ENCODE measurements at regions not wholly inside any gene's neighbourhood (a gene's known extent, or its start where the extent isn't known, plus 50 kb on each side); places are given as distances from the start of the nearest gene placed in this dataset.
"Not testable (repeated sequence)": the region's sequence is repeated elsewhere in the genome, so short reads cannot be mapped to it uniquely, and the experiment has no call there.

GRCh38 chr5:29460971-29461559 lies 1732.4 kb upstream of the CDH6 start:
- H3K27ac ChIP-seq: no peak overlapping the region
- no peak for DNase-seq (ENCODE audit: low spot score)
- ATAC-seq (ENCODE audit: insufficient number of reproducible peaks, low FRiP score, low read depth): no peak
- H3K9me3 ChIP-seq: no peaks in the 10 kb centered on the region
- H3K4me3 ChIP-seq: no peak overlapping the region
- no peaks in the 10 kb centered on the region for H3K4me1 ChIP-seq (ENCODE audit: control insufficient read depth in 1 of 2, low read depth in 2 of 2)
- H3K27me3 ChIP-seq (replicated peaks; ENCODE audit: insufficient read depth): no peaks in the 10 kb centered on the region
- no peak for TF ChIP-seq CTCF (IDR thresholded peaks at IDR 0.05)
- no peaks in the 10 kb centered on the region for H3K36me3 ChIP-seq

DNA sequence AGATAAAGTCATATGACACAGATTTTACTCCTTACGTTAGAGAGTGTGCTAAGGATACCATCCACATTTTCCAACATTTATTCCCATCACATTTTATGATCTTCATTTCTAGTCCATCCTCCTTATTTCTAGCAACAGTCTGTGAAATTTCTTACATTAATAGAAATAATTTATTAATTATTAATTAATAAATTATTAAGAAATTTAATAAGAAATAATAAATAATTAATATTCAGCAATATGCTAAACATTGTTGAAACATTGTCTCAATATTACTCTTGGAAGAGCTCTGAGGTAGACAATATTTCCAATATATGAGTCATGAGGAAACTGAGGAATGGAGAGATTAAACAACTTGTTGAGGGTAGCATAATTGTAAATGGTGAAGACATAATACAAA lies 1742.5 kb upstream of the CDH6 start:
- H3K27ac ChIP-seq; ATAC-seq (ENCODE audit: insufficient number of reproducible peaks, low FRiP score, low read depth); H3K27me3 ChIP-seq (replicated peaks; ENCODE audit: insufficient read depth); DNase-seq (ENCODE audit: low spot score); H3K36me3 ChIP-seq; H3K4me1 ChIP-seq (ENCODE audit: control insufficient read depth in 1 of 2, low read depth in 2 of 2); H3K9me3 ChIP-seq; H3K4me3 ChIP-seq: not testable (repeated sequence)

GRCh38 chr5:29414681-29415080 lies 1778.8 kb upstream of the CDH6 start:
- DNase-seq (ENCODE audit: low spot score): no peak
- H3K4me3 ChIP-seq: no peak overlapping the region
- H3K27me3 ChIP-seq (replicated peaks; ENCODE audit: insufficient read depth): no peaks in the 10 kb centered on the region
- no peaks in the 10 kb centered on the region for H3K9me3 ChIP-seq
- no peak overlapping the region for H3K27ac ChIP-seq
- no peaks in the 10 kb centered on the region for H3K36me3 ChIP-seq
- H3K4me1 ChIP-seq (ENCODE audit: control insufficient read depth in 1 of 2, low read depth in 2 of 2): no peaks in the 10 kb centered on the region
- no peak for ATAC-seq (ENCODE audit: insufficient number of reproducible peaks, low FRiP score, low read depth)
- TF ChIP-seq CTCF (IDR thresholded peaks at IDR 0.05): no peak

DNA sequence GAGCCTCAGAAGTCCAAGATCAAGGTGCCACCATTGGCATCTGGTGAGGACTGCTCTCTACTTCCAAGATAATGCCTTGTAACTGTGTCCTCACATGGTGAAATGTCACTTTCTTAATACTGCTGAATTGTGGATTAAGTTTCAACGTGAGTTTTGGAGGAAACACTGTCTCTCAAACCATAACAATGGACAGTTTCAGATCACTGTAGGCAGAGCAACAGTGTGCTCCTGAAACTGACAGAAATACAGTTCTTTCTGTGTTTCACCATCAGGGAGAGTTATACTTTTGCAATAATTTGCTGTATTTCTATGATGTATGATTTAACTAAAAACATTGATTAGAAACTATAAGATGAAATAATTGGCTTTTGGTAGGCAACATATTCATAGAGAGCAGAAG lies 1780.5 kb upstream of the CDH6 start:
- Histone ChIP-seq H3K36me3 (no peaks in the 10 kb centered on the region), H3K27me3 (replicated peaks; ENCODE audit: insufficient read depth) (no peaks in the 10 kb centered on the region), H3K9me3 (no peaks in the 10 kb centered on the region), H3K27ac (no peak overlapping the region), H3K4me3 (no peak overlapping the region), H3K4me1 (ENCODE audit: control insufficient read depth in 1 of 2, low read depth in 2 of 2) (no peaks in the 10 kb centered on the region)
- DNase-seq (ENCODE audit: low spot score) (no peak), ATAC-seq (ENCODE audit: insufficient number of reproducible peaks, low FRiP score, low read depth) (no peak)
- no peak for TF ChIP-seq CTCF (IDR thresholded peaks at IDR 0.05)

DNA sequence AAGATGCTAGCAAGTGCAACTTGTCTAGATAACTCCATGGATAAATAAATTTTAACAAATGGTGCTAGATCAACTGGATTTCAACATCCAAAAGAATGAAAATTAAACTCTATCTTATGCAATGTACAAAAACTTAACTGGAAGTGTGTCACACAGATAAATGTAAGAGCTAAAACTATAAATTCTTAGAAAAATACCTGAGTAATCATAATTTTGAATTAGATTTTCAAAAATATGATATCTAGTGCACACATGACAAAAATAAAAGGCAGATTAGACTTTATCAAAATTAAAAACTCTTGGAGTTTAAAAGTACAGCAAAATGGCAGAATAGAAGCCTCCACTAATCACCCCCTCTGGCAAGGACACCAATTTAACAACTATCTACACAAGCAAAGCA lies 1791.2 kb upstream of the CDH6 start:
- no peak for TF ChIP-seq CTCF (IDR thresholded peaks at IDR 0.05)

DNA sequence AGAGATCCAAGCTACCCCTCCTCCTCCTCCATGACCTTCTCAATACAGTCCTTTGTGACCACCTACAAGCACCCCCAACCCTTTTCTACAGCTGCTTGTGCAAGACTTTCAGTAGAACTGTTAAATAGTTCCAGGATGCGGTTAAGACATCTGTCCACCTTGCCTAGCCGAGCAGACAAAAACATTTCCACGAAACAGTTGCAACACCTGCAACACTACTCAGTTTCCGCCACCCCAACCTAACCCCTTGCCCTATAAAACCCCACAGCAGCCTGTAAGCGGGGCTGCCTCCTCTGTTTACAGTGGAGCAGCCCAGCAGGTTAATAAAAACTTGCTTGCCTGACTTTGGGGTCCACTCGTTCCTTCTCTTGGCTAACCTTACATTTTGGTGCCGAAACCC lies 1803.5 kb upstream of the CDH6 start:
- TF ChIP-seq CTCF (IDR thresholded peaks at IDR 0.05): no peak
- no peak for DNase-seq (ENCODE audit: low spot score)
- Histone ChIP-seq H3K4me3 (no peak overlapping the region), H3K9me3 (no peaks in the 10 kb centered on the region), H3K36me3 (no peaks in the 10 kb centered on the region), H3K4me1 (ENCODE audit: control insufficient read depth in 1 of 2, low read depth in 2 of 2) (no peaks in the 10 kb centered on the region), H3K27ac (no peak overlapping the region), H3K27me3 (replicated peaks; ENCODE audit: insufficient read depth) (no peaks in the 10 kb centered on the region)
- ATAC-seq (ENCODE audit: insufficient number of reproducible peaks, low FRiP score, low read depth): no peak

More for the DNA sequence above, 1791.2 kb upstream of the CDH6 start:
- DNase-seq (ENCODE audit: low spot score): no peak
- H3K4me1 ChIP-seq (ENCODE audit: control insufficient read depth in 1 of 2, low read depth in 2 of 2): no peaks in the 10 kb centered on the region
- no peak overlapping the region for H3K27ac ChIP-seq
- no peaks in the 10 kb centered on the region for H3K9me3 ChIP-seq
- H3K27me3 ChIP-seq (replicated peaks; ENCODE audit: insufficient read depth): no peaks in the 10 kb centered on the region
- no peaks in the 10 kb centered on the region for H3K36me3 ChIP-seq
- no peak overlapping the region for H3K4me3 ChIP-seq
- ATAC-seq (ENCODE audit: insufficient number of reproducible peaks, low FRiP score, low read depth): no peak
